GM18502 (cell line): ENCODE measurements at regions not wholly inside any gene's neighbourhood (a gene's known extent, or its start where the extent isn't known, plus 50 kb on each side); places are given as distances from the start of the nearest gene placed in this dataset.
"Not testable (repeated sequence)": the region's sequence is repeated elsewhere in the genome, so short reads cannot be mapped to it uniquely, and the experiment has no call there.

Source experiments
- ATAC-seq: cut with Tn5 transposase; IDR thresholded peaks from one replicate; pipeline ENCODE4 v1.9.1; 2021; ENCODE audit warnings: mild to moderate bottlenecking; ENCODE audit not compliant: unreplicated experiment, poor library complexity

DNA sequence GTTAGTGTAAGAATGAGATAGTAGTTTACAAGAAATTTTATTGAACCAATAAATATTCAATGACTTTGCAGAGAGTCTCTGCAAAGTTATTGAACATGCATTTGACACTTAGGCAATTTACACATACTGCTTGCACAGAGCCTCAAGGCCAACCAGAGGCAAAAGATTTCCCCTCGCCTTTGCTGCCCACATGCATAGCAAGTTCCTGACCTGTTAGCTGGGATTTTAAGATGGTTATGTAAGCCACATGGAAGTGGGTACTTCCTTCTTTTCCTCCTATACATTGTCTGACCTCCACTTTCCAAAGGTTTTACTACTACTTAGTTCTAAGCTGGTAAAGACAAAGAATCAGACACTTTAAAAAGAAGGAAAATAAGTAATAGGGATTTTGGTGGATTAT lies 430.1 kb upstream of the FRG1 start:
- ATAC-seq: no peak

DNA sequence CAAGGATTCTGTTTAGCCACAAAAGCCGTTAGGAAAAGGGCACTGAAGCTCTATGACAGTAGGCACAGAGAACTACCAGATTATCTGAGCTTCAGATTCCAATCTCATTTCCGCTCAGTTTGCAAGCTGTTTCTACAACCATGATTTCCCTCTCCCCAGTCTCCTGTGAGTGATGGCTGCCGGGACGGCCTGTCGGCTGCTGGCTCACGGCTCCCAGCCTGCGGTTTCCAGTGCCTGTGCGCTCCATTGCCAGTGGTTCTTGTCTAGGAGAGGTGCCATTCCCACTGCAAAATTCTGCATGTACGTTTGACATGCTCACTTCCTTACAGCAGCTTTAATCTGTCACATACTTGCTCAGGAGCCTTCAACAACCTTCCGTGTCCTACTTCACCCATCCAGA lies 429.1 kb upstream of the FRG1 start:
- no peak for ATAC-seq

DNA sequence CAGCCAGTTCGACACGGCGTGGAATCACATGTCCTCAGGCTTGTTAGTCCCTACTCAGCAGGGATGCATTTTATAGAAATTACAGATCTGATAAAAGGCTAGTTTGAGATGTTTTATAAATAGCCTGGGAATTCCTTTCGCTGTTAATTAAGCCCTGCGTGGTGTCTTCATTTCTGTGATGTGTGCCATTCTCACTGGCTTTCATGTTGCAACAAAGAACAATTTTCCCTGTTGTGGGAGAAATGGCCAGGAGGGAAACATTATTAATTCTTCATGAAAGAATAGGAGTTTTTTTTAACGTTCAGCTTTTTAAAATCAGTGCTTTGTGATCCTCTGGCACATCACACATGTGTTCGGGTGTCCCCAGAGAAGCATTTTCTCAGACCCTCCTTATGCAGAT lies 427.3 kb upstream of the FRG1 start:
- no peak for ATAC-seq

DNA sequence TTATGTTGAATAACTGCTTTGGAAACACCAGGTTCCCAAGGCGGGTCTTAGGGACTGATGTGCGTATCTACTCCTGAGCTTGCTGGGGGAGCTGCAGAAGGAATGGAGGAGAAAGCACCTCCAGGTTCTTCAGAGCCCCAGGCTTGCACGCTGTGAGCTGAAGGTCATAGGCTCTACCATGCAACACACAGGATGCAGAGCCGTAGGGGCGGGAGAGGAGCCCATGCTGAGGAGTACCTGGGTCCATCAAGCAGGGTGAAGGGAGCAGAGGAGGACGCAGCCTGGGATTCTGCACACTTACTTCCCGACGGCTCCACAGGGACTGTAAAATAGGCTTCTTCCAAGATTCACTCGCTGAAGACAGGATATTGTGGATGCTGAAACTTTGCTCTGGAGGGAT lies 426.5 kb upstream of the FRG1 start:
- ATAC-seq: no peak

DNA sequence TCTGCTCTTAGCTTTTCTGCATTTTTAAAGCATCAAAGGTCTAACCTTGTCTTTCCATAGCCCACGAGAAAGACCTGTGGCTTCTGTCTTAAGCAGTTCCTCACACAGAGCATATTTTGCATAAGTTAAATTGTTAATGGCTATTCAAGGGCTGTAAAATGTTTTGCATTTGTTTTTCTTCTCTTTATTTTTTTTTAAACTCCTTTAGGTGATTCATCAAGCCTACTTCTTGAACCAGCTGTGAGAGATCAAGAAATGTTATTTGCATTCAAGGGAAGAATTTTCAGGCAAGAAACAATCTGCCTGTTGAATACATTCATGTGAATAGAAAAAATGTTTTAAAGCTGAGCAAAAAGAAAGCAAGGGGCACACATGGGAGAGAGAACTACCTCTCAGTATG lies 423.8 kb upstream of the FRG1 start:
- ATAC-seq: no peak

DNA sequence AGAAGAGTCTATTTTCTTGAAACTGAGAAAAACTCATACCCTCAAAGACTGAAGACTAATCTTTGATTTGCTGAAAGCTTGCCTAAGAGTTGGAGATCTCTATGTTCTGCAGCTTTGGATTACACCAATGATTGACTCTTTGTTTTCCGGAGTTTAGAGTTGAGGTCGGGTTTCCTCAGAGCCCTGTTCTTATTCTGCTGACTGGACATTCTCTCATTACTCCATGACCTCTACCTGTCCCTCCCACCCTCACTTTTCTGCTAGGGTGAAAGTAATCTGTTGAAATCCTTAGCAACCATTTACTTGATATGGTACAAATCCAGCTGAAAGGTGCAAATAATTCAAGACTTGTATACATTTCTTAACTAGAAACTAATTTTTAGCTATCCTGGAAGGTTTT lies 421.5 kb upstream of the FRG1 start:
- ATAC-seq: no peak

DNA sequence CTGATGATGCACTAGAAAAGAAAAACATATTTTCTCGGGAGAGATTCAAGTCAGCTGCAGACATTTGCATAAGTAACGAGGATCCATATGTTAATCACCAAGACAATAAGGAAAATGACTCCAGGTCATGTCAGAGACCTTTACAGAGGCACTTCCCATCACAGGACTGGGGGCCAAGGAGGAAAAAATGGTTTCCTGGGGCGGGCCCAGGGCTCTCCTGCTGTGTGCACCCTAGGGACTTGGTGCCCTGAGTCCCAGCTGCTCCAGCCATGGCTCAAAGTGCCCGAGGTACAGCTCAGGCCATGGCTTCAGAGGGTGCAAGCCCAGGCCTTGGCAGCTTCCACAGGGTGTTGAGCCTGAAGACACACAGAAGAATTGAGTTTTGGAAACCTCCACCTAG lies 415.4 kb upstream of the FRG1 start:
- ATAC-seq: no peak

DNA sequence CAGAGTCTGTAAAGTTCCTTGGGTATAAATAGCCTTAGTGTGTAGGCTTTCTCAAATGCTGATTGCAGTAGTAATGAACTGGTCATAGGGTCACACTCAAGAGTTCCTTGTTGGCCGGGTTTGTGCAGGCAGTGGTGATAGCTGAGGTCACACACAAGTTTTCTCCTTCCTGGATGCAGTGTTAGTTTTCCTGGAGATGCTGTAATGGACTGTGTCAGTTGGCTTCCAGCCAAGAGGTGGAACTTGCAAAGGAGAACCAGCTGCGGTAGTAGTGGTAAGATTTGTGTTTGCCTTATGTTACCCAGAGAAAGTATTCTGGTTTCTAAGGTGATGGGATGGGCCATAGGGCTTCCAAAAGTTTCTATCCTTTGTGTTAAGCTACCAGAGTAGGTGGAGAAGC lies 409.8 kb upstream of the FRG1 start:
- no peak for ATAC-seq

DNA sequence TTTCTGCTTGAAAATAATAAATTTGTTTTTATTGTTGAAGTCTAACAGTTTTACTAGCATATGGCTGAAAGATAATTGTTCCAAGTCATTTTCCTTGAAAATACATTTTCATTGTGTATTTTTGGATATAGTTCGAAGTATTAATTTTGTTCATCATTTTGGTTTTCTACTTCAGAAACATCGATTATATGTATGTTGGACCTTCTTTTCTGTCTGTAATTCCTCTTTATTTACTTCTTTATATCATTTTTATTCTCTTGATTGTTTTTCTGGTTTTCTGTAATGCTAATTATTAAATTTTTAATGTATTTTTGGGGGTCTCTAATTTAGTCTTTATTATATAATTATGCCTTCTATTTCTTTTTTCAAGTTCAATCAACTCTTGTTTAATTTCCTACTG lies 407.1 kb upstream of the FRG1 start:
- no peak for ATAC-seq

DNA sequence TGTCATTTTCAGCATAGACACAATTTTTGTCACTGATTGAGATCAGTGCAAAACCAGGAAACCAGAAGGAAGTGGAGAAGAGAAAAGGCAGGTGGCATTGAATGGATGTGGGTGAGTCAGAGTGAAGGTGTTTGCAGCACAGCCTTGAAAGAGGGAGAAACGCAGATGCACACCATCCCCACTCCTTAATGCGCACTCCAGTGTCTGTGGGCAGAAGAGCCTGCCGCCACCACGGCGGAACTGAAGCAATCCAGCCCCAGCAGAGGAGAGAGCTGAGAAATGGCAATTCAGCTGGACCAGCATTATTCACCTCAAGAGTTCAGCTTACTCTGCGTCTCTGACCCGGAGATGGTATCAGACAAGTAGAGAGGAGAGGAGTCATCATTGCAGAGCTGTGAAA lies 393.1 kb upstream of the FRG1 start:
- no peak for ATAC-seq

DNA sequence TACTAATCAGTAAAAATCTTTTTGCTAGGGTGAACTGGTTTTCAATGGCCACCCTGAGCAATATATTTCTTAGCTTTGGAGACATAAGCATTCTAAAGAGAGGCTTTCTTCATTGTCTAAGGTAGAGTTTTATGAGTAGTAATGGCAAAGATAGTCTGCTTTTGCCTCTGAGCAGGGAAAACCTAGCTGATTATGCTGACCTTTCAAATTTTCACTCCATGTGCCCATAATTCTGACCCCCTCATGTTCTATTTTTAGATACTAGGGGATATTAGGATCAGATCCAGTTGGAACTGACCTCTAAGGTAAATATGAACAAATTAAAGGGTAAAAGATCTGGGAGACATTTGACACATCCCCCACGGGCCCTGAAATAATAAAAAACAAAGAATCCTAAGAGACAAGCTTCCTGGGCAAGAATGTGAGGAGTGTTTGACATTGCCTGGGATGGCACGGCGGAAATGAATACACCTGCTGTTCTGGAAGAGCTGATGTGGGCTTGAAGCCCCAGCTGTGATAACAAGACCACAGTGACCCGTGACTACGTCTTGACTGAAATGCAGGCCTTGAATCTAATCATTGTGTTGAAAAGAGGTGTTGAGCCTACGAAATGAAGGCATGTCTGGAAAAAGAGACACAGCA lies 392.1 kb upstream of the FRG1 start:
- no peak for ATAC-seq

DNA sequence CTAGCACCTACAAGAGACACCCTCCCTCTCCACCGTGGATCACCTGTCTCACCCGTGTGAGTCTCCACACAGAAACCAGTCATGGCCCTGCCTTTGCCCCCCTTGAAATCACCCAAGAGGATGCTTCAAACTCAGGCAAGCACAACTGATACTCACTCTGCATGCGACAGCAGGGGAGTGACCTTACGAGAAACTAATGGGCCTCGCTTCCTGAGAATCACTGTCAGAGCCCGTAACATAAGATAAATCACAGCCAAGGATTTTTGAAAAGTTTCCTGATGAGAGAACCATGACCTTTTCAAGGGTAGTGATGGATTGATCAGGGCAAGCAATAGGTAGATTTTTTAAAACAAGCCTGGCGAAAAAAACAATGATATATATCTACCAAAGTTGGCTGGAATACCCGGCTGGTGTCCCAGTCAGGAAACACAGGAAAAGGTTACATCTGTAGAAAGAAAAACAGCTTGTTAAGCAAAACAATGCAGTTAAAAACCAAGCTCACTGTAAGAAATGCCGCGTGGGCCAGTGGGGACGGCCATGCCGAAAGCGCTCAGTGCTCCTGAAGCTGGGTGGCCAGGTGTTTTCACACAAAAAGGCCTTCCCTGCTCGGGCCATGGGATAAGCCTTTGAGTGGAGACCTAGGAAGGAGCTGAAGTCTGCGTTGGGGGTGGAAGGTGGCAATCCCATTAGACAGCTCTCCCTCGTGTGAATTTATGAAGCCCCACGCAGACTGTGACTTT lies 388.6 kb upstream of the FRG1 start:
- ATAC-seq: not testable (repeated sequence)

DNA sequence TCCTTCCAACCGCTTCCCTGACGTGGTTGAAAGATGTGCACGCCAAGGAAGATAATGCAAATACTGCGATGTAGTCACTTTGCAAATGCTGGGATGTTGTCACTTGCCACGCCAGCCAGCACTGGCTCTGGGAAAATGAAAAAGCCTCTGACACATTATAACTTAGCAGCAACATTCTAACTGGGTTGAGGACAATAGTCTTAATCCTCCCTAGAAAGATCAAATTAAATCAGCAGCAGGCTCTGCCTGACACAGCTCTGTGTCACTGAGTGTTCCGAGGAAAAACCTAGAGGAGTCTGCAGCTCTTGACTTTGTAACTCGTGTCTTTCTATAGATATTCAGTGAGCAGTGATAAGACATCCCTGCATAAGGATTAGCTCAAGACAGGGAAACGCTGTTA lies 380.1 kb upstream of the FRG1 start:
- not testable (repeated sequence) for ATAC-seq

DNA sequence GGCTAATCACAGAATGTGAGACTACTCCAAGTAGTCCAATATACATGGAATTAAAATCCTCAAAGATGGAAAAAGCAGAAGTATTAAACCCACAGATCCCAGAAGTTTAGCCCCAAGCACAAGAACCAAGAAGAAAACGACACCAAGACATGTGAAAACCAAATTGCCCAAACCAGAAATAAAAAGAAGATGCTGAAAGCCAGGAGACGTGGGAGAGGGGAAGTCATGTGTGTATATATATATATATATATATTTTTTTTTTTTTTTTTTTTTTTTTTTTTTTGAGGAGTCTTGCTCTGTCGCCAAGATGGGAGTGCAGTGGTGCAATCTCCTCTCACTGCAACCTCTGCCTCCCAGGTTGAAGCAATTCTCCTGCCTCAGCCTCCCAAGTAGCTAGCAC lies 376.9 kb upstream of the FRG1 start:
- ATAC-seq: not testable (repeated sequence)

DNA sequence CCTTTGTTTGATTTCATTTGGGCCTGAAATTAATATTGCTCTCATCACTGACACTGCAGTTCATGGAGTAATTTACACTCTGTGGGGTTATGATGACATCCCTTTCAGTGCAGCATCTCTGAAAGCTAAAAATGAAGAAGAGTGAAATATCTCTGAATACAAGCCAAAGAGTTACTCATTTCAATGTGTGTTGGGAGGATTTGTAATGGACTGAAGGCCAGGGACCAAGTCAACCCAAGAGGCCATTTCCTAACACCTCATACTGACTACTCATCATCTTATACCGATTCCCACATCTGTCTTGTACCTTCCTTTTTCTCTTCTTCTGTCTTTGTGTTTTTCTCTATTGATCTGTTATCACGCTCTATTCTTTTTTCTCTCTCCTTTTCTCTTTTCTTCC lies 374.4 kb upstream of the FRG1 start:
- ATAC-seq: not testable (repeated sequence)

DNA sequence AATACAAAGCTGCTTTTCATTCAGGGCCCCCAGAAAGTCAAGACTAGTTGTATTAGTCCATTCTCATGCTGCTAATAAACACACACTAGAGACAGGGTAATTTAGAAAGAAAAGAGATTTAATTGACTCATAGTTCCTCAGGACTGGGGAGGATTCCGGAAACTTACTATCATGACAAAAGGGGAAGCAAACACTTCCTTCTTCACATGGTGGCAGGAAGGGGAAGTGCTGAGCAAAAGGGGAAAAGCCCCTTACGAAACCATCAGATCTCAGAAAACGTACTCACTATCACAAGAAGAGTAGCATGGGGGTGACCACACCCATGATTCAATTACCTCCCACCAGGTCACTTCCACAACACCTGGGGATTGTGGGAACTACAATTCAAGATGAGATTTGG lies 373.8 kb upstream of the FRG1 start:
- ATAC-seq: not testable (repeated sequence)

DNA sequence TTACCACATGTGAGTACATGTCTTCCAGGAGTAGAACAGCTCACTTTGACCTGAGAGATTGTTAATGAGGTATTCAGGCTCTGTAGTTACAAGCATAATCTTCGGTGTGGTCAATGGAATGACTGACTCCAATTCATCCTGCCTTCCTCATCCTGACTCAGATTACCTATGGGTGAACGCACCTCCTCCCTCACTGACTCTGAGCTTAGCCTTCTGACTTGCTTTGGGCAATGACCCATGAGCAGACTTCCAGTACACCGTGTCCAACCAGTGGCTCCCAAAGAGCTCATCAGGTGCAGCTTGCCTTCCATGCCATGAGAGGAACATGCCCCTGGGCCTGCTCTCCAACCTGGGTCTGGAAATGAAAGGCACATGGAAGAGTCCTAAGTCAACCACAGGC lies 361.0 kb upstream of the FRG1 start:
- ATAC-seq: not testable (repeated sequence)

DNA sequence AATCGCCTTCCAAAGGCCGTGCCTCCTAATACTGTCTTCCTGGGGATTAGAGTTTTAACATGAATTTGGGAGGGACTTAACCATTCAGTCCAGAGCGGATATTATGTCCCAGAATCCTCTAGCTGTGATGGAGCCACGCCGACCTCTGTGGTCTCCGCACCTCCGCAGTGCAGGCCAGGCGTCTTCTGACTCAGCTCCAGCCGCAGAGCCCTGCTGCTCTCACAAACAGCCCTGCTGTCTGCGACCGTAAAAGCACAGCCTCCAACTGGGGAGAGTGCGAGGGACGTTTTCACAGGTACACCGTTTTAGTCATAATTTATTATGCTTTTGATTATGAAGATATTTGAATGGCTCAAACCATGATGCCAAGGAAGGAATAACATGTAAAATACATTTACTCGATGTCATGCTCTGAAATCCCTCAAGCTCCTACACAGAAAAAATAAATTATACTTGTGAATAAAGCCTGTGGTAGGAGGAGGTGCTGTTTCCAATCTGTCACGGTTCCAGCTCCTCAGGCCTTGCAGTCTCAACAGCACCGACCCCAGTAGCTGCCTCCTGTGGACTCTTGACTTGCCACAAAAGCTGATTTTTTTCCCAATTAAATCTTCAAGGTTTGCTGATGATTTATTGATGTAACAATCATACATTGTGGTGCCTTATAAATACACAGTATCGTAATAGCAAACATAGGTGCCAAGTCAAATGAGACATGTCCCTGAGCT lies 353.6 kb upstream of the FRG1 start:
- ATAC-seq: not testable (repeated sequence)

DNA sequence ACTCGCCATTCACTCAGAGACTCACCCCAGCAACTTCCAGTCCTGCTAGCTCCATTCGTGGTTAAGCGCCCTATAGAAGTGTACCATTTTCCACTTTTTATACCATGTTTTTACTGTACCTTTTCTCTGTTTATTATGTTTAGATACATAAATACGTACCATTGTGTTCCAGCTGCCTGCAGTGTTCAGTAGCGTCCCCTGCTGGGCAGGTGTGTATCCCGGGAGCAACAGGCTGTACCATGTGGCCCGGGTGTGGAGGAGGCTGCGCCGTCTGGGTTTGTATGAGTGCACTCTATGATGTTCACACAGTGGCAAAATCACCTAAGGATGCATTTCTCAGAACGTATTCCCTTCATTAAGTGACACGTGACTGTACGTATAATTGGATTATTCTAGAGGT lies 351.5 kb upstream of the FRG1 start:
- ATAC-seq: not testable (repeated sequence)

DNA sequence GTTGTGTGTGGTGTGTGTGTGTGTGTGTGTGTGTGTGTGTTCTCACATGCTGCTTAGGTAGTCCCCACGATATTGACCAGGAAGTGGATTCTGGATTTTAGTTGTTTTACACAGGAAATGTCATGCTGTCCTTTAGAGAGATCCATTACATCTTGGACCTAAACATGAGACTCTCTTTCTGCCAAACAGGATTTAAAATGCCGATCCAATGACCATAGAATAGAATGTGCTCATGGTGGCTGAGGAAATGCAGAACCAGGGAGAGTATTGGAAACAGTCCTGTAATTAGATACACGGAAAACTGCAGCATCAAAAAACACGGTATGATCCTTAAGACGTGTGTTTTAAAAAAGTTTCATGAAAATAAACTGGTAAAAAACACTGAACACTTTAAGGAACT lies 347.8 kb upstream of the FRG1 start:
- ATAC-seq: no peak

DNA sequence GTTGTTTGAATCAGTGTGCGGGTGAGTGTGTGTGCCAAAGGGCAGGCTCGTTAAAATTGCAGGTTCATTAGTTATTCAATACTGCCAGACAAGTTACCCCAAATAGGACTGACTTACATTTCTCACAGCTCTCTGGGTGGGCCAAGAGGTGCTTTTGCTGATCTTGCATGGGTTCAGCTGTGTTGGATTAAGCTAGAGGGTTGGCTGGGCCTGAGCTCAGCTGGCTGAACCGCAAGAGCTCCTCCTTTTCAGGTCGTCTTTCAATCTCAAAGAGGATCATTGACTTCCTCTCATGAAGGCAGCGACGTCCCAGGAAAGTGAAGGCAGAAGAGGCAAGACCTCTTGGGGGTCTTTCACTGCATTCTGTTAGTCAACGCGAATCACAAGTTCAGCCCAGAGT lies 343.3 kb upstream of the FRG1 start:
- ATAC-seq: no peak

DNA sequence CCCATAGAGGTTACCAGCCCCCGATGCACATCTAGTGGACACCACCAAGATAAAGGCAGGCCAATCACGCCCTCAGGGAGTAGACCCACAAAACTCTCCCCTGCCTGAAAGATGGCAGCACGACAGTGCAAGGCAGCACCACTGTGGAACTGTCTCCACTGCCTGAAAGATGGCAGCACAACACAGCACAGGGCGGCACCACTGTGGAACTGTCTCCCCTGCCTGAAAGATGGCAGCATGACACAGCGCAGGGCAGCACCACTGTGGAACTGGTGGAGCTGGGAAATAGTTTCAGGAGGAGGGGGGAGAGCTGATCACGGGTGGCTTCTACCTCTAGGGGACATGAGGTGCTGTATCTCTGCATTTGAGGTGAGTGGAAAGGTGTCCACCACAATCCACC lies 340.4 kb upstream of the FRG1 start:
- ATAC-seq: no peak
